ENCODE measurements at regions not wholly inside any gene's neighbourhood (a gene's known extent, or its start where the extent isn't known, plus 50 kb on each side); places are given as distances from the start of the nearest gene placed in this dataset.

DNA sequence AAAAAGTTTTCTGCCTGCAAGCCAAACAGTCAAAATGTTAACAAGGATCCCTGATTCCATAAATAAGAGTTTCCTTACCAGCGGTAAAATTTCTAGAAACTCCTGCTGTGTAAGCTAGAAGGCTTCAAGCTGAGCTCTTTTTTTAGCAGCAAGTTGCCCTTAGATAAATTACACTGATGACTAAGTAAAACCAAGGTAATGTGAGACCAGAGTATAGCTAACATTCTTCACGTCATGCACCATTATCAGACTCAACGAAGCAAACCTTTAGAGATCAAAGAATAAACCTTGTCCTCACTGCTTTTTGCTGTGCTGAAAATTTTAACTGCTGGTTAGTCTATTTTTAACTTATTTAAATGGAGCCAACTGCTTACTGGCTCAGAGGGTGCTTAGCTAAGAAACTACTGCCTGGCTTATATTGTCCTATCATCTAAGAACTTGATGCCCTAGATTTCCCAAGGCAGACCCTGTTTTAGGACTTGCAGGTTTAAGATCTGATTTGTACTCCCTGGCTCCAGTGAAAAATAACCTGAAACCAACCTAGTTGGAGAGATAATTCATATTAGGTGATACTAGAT is 900.7 kb downstream of the JRKL start:
- TF ChIP-seq POLR2A (IDR thresholded peaks at IDR 0.05), result no peak
- TF ChIP-seq, protein P1, sequence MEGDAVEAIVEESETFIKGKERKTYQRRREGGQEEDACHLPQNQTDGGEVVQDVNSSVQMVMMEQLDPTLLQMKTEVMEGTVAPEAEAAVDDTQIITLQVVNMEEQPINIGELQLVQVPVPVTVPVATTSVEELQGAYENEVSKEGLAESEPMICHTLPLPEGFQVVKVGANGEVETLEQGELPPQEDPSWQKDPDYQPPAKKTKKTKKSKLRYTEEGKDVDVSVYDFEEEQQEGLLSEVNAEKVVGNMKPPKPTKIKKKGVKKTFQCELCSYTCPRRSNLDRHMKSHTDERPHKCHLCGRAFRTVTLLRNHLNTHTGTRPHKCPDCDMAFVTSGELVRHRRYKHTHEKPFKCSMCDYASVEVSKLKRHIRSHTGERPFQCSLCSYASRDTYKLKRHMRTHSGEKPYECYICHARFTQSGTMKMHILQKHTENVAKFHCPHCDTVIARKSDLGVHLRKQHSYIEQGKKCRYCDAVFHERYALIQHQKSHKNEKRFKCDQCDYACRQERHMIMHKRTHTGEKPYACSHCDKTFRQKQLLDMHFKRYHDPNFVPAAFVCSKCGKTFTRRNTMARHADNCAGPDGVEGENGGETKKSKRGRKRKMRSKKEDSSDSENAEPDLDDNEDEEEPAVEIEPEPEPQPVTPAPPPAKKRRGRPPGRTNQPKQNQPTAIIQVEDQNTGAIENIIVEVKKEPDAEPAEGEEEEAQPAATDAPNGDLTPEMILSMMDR (IDR thresholded peaks at IDR 0.05 in 4 of 5, conservative IDR thresholded peaks at IDR 0.05 in 1 of 5), result no peak

All from gastrocnemius medialis (tissue), 4 donors.